GM19328 (cell line): ENCODE measurements at regions not wholly inside any gene's neighbourhood (a gene's known extent, or its start where the extent isn't known, plus 50 kb on each side); places are given as distances from the start of the nearest gene placed in this dataset.
"Not testable (repeated sequence)": the region's sequence is repeated elsewhere in the genome, so short reads cannot be mapped to it uniquely, and the experiment has no call there.

Source experiments
- ATAC-seq: cut with Tn5 transposase; IDR thresholded peaks from one replicate; pipeline ENCODE4 v1.9.1; 2021; ENCODE audit warnings: mild to moderate bottlenecking, moderate library complexity; ENCODE audit not compliant: unreplicated experiment

GRCh38 chr7:73244782-73245311 is 63.8 kb downstream of the NSUN5 start:
- ATAC-seq, result not testable (repeated sequence)

GRCh38 chr7:73234994-73235717 is 73.5 kb downstream of the NSUN5 start:
- ATAC-seq, result peak; percentile 96

- ATAC-seq, result not testable (repeated sequence)
These were observed 82.9 kb downstream of the NSUN5 start for GRCh38 chr7:73225745-73226144.

- not testable (repeated sequence) for ATAC-seq
These were observed 86.9 kb downstream of the NSUN5 start for GRCh38 chr7:73221724-73222123.

GRCh38 chr7:73220766-73221370 is 87.8 kb downstream of the NSUN5 start:
- ATAC-seq, result peak; percentile 47

- ATAC-seq, result peak; percentile 74
These were observed 88.3 kb downstream of the NSUN5 start for GRCh38 chr7:73220357-73220756.

GRCh38 chr7:73218802-73219201 is 89.8 kb downstream of the NSUN5 start:
- ATAC-seq, result not testable (repeated sequence)

GRCh38 chr7:73216046-73216675 is 92.5 kb downstream of the NSUN5 start:
- not testable (repeated sequence) for ATAC-seq

GRCh38 chr7:73215232-73215631 is 93.4 kb downstream of the NSUN5 start:
- ATAC-seq, result not testable (repeated sequence)

GRCh38 chr7:73214471-73214870 is 94.2 kb downstream of the NSUN5 start:
- ATAC-seq, result not testable (repeated sequence)

- ATAC-seq, result not testable (repeated sequence)
These were observed 95.5 kb downstream of the NSUN5 start for GRCh38 chr7:73213076-73213475.

- not testable (repeated sequence) for ATAC-seq
These were observed 103.0 kb downstream of the NSUN5 start for GRCh38 chr7:73205594-73205993.

- ATAC-seq, result not testable (repeated sequence)
These were observed 103.7 kb downstream of the NSUN5 start for GRCh38 chr7:73204898-73205297.

GRCh38 chr7:73203312-73203711 is 105.3 kb downstream of the NSUN5 start:
- ATAC-seq, result not testable (repeated sequence)

GRCh38 chr7:73201264-73201663 is 107.4 kb downstream of the NSUN5 start:
- ATAC-seq, result not testable (repeated sequence)

- not testable (repeated sequence) for ATAC-seq
These were observed 108.0 kb downstream of the NSUN5 start for GRCh38 chr7:73200518-73201099.

- ATAC-seq, result not testable (repeated sequence)
These were observed 108.2 kb upstream of the SPDYE9 start for GRCh38 chr7:73193991-73194390.

- ATAC-seq, result not testable (repeated sequence)
These were observed 104.8 kb upstream of the SPDYE9 start for GRCh38 chr7:73190483-73191155.

- ATAC-seq, result not testable (repeated sequence)
These were observed 102.4 kb upstream of the SPDYE9 start for GRCh38 chr7:73188287-73188686.

GRCh38 chr7:73186589-73187309 is 100.9 kb upstream of the SPDYE9 start:
- ATAC-seq, result not testable (repeated sequence)
